Fibroblast of skin of right quadriceps (primary cell): ENCODE measurements at regions not wholly inside any gene's neighbourhood (a gene's known extent, or its start where the extent isn't known, plus 50 kb on each side); places are given as distances from the start of the nearest gene placed in this dataset.

Experiments used
- DNase-seq: peaks from one replicate; pipeline ENCODE4 v3.0.0-alpha.2; 2013

DNA sequence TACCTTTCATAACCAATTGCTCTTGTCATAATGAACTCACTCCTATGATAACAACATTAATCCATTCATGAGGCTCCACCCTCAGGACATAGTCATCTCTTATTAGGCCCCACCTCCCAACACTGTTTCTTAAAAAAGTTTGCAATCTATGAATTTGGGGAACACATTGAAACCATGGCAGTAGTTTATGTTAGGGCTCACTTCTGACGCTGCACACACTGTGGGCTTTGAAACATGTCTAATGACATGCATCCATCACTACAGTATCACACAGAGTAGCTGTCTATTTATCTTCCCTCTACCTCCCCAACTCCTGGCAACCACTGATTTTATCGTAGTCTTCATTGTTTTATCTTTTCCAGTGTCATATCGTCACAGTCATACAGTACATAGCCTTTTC lies 299.8 kb downstream of the GLRX3 start:
- DNase-seq: no peak

DNA sequence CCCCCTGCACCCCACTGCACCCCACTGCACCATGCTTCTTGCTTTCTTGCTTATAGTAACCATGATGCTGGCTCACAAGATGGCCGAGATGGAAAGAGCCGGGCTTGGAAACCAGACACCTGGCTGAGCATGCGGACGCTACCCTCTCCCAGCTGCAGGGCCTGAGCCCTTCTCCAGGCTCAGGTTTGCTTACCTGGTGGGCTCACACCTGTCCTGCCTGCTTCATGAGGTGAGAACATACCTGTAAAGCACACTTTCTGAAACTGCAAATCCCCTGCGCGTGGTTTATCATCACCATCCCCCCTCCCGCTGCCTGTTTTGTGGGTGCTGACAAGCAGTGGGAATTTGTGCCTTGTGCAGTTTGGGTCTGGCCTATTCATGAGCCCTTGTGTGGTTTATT lies 302.7 kb downstream of the GLRX3 start:
- no peak for DNase-seq

DNA sequence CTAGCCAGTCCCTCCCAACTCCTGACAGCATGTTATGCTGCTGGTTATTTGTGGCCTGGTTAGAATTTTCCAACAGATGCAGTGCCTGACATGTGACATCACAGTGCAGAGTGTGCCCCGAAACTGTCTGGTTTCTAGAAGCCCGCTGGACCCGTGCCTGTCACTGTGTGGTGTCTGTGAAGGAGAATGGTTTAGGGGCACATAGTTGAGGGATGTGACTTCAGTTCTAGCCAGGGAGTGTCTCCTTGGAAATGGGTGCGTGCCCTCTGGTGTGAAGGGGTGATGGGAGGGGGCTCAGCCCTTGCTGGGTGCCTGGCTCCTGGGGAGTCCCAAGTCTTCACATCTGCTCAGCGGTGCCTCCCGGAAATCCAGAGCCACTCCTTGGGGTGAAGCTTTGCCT lies 303.6 kb downstream of the GLRX3 start:
- DNase-seq: no peak

DNA sequence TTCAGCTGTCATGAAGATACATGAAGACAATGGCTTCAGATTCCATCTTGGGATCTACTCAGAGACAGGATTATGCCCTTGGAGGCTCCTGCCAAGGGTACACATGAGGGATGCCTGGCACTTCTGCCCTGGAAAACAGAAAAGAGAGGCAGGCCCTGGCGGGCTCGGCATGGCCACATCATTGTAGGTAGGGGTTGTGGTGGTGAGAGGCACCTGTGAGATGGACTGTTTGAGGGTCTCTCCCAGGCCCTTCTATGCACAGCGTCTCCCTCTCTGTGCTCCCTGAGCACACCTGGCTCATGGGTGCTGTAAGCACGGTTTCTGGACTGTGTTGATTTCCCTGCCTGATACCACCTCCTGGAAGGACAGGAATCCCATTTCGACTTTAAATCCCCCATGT lies 304.3 kb downstream of the GLRX3 start:
- no peak for DNase-seq

DNA sequence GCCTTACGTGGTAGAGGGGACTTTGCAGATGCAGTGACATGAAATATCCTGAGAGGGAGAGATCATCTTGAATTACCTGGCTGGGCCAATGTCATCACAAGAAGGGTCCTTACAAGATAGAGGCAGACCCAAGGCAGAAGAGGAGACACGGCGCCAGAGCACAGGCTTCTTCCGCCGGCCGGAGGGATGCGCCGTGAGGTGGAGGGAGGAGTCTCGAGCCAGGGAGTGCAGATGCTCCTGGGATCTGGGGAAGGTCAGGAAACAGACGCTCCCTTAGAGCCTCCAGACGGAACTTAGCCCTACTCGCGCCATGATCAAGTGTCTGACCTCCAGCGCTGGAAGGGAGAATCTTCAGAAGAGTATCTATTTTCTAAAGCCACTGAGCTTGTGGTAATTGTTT lies 304.8 kb downstream of the GLRX3 start:
- DNase-seq: no peak

DNA sequence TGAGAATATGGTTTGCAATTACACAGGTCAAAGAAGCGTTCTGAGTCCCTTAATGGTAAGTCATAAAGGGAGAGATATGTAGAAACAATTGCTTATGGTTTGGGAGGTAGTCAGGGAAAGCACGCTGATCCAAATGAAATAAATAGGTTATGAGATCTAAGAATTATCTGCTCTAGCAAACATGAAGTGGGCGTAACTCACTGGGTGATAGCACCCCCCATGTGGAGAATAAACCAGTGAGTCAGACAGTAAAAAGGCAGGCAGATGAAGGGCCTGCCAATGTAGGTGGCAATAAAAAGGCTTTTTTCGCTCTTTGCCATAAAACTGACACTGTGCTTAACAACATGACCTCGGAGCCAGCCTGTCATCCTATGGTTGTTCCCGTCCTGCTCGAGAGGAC lies 306.9 kb downstream of the GLRX3 start:
- no peak for DNase-seq

DNA sequence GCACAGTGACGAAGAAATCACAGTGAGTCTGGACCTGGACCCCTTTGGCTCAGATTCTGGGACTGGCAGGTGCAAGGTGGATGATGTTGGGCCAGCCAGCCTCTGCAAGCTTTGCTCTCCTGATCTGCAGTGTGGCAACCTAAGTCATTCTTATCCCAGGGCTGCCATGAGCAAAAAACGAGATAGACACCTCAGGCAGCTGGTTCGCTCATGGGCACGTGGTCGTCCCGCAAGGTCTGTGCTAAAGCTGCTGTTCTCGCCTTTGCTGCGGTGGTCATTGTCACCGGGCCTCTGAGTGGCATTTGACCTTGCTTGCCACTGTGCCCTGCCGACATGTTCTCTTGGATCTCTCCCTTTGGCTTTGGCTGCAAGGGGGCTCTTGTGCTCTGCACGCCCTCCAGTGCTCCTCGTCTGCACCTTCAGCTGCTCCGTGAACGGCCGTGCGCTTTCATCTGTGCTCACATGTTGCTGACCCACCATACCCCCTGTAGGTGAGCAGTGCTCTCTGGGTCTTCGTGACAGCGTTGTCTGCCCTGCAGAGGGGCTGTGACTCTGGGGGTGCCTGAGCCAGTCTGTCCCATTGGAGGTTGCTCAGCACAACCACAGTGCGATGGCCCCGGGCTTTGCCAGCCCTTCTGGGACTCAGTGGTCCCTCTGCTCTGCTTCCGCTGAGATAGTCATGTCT lies 317.0 kb downstream of the GLRX3 start:
- DNase-seq: no peak

DNA sequence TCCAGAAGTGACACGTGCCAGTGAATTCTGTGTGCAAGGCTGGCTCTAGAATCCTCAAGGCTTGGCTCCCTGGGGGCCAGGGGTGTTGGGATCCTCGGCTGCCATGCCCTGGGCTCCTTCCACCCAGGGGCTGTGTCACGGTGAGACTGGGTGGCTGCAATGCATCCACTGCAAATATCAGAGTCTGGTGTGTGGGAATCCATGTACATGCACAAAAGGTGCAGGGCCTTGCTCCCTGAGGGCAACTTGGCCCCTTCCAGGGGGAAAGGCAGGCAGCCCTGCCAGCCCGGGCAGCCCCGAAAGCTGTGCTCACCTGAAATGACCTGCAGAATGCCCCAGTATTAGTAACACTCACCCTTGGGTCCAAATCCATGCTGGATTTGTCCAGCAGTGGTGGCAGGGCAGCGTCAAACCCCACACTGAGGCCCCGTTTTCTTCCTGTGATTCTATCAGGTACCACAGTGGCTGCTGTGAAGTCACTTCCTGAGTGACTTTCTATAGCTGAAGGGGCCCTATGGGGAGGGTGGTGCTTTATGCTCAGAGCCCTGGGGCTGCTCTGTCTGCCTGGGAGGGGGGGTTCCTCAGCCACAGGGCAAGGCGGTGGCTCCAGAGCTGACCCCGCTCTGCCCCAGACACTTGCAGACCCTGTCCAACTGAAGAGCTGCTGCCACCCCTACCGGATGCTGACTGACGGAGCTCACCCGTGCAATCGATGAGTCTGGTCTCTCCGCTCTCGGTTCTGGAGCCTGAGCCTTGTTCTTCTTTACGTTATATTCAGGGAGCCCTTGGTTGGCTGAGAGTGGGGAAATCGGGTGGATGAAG lies 317.7 kb downstream of the GLRX3 start:
- DNase-seq: no peak

DNA sequence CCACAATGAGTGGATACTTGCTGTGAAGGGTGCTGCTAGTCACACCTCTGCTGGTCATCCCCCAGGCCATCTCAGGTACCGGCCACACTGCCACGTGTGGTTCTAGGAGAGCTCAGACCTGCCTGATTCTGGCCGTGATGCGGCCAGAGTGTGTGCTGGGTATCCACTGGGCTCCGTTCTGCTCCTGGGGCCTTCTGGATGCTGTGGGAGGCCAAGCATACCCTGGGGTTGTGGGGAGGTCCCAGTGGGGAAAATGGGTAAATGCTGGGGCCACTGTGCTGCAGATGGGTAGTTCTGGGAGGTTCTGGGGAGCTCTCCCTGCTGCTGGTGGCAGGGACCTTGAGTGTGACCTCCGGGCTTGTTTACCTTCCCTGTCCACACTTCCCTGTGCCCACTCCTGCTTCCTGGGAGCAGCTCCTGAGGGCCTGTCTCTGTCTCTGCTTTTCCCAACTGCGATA lies 318.4 kb downstream of the GLRX3 start:
- no peak for DNase-seq

DNA sequence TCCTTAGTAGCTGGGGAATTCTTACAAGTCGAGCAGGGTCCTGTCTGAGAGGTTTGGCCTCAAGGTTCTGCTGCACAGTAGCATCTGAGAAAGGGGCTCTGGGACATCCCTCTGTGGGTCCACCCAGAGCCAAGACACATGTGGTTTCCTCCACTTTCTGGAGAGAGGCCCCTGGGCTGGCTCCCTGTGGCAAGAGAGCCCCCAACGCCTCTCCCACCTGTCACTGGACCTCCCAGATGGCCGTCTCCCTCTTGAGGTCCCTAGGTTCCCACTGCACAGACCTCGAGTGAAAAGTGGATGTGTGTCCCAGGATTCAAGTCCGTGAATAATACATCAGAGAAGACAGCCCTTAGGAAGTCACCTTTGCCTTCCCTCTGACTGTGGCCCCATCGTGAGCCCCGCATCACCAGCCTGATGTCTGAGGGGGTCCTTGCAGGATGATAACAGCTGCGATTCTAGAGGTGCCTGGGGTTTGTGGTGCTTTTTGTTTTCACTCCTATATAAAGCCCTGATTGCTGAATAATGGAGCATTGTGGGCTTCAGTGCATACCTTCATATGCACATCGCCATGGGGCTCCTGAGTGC lies 319.0 kb downstream of the GLRX3 start:
- DNase-seq: no peak

DNA sequence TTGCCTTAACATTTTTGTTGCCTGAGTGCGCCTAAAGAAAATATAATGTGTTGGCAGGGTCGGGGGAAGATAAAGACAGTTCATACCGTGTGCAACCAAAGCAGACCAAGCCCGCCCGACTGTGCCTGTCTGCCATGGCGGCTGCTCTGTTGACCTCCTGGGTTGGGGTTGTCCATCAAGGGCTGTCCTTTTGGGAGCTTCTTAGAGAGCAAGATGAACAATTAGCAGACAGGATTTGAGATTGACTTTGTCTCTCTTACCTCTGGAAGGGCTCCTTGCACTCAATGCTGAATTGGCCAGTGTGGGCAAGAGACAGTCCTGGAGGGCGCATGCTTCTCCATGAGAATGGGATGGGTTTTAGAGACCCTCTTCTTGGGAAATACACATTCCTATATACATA lies 319.6 kb downstream of the GLRX3 start:
- DNase-seq: no peak

DNA sequence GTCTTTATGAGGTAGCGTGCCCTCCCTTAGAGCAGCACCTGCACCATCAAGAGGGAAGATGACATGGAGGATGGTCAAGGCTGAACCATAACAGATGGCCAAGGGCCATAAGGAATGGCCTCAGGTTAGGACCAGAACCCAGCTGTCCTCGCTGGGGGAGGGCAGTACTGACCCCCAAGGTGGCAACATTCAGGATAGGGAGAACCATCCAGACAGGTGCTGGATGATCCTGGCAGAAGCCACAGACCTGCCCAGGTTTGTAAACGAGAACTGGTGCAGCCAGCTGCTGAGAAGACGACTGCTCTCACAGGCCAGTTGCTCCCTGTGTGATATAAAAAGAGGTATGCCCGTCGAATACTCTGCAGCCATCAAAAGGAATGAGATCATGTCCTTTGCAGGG lies 320.4 kb downstream of the GLRX3 start:
- no peak for DNase-seq

DNA sequence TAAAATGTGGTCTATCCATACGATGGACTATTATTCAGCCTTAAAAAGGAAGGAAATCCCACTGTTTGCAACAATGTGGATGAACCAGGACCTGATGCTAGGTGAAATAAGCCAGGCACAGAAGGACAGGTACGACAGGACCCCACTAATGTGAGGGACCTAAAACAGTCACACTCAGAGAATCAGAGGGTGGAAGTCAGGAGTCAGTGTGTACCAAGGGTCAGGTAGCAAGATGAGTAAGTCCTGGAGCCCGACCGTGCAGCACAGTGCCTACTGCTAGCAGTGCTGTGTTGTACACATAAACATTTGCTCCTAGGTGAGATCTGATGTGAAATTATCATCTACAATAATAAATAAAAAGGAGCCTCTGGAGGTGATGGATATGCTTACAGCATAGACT lies 322.3 kb downstream of the GLRX3 start:
- DNase-seq: no peak

DNA sequence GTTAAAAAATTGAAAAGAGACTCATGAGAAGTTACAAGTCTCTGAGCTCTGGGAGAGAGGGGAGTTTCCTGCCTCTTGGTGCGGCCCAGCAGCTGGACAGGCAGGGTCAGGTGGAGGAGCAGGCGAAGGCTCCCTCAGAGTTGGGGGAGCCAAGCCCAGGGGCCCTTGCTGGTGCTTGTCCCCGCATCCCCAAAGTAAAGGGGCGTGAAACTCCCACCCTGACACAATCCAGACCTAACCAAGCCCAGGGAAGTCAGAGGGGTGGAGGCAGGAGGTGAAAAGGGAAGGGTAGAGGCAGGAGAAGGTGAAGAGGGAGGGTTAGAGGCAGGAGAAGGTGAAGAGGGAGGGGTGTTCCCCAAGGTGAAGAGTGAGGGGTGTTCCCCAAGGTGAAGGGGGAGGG lies 322.8 kb downstream of the GLRX3 start:
- no peak for DNase-seq

DNA sequence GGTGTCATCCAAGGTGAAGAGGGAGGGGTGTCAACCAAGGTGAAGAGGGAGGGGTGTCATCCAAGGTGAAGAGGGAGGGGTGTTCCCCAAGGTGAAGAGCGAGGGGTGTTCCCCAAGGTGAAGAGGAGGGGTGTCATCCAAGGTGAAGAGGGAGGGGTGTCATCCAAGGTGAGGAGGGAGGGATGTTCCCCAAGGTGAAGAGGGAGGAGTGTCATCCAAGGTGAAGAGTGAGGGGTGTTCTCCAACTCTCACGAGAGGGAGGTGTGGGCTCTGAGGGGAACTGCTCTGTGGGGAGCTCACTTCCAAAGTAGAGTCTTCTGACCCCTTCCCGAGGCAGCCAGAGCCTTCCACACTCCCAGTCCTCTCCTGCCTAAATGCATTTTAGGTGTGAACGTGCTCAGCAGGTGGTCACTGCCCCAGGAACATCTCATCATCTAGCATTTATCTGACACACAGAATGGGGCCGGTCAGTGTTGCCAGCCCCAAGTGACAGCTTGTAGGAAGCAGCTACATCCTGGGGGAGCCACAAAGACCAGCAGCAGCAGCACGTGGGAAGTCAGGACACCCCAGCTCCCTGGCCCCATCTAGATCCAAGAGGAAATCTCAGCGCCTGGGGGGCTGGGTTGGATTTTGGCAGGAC lies 323.8 kb downstream of the GLRX3 start:
- DNase-seq: no peak

DNA sequence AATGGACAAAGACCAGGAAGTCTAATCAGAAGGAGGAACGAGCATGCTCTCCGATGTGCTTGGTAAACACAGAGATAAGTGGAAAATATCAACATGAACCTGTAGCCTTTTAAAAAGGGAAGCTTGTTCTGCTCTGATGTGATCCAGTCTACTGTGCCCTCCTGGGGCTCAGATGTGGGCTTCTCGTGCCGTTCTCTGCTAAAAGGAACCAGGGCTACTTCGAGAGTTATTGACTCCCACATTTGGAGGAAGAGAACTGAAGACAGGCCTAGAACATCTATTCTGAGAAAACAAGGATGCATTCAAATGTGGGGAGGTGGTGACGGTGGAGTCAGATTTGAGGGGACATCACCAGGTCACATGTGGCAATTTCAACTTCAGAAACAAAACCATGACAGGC lies 325.4 kb downstream of the GLRX3 start:
- DNase-seq: no peak

DNA sequence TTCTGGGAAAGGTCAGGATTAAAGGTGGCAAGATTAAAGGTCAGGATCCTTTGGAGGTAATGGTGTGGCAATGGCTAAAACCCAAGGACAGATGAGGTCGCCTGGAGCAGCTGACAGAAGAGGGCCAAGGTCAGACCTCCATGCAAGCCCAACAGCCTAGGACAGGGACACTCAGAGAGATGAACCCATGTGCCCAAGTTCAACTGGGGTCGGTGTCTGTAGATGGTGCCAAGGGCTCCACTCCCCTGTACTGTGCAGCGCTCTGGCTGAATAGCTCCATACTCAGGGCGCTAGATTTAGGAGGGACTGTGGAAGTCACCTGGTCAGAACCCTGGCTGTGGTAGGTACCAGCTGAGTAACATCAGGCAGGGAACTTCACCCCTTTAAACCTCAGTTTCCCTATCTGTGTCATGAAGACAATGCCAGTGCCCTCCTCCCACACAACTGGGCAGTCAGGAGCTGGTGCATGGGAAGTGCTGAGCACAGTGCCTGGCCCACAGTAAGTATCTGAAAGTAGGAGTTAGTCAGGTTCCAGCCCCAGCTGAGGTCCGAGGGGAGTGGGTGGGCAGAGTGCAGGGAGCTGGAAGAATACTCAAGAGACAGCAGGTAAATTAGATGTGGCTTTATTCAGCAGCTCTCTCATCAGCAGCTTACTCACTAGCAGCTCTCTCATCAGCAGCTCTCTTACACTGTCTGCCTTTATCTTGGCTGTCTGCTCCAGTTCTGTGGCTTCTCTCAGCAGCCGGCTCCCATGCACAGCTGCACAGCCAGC lies 327.1 kb downstream of the GLRX3 start:
- no peak for DNase-seq

DNA sequence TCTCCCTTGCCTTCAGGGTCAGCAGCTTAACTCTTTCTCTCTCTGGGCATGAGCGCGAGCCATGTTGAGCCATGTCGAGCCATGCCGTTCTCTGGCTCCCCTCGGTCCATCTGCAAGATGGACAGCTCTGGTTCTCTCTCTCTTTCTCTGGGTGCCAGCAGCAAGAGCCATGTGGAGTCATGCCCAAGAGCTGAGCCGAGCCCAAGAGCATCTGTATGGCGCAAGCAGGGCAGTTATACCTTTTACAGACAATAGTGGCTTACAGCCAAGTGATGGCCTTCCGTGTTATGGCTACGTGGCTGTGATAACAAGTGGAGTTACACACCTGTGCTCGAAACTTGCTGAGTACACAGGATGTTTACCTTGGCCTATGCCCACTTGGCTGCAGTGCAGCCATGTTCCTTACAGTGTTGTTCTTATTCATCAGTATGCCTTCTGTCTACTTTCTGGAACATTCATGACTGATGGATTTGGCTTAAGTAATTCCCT lies 327.7 kb downstream of the GLRX3 start:
- DNase-seq: no peak

DNA sequence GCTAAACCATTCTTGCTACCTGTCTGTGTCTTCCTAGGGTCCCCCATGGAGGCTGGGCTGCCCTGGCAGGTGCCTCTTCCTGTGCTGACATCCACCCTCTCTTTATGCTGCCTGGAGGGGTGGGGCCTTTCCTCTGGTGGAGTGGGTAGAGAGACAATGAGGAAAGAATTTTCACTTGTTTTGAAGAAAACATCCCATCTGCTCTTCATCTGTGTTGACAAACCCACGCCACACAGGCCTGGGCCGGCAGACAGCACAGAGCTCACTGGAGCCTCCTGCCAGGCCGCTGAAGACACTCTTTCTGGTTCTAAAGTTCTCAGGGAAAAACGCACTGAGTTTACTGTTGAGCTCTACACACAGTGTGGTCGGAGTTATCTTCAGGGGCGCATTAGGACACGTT lies 328.2 kb downstream of the GLRX3 start:
- no peak for DNase-seq

DNA sequence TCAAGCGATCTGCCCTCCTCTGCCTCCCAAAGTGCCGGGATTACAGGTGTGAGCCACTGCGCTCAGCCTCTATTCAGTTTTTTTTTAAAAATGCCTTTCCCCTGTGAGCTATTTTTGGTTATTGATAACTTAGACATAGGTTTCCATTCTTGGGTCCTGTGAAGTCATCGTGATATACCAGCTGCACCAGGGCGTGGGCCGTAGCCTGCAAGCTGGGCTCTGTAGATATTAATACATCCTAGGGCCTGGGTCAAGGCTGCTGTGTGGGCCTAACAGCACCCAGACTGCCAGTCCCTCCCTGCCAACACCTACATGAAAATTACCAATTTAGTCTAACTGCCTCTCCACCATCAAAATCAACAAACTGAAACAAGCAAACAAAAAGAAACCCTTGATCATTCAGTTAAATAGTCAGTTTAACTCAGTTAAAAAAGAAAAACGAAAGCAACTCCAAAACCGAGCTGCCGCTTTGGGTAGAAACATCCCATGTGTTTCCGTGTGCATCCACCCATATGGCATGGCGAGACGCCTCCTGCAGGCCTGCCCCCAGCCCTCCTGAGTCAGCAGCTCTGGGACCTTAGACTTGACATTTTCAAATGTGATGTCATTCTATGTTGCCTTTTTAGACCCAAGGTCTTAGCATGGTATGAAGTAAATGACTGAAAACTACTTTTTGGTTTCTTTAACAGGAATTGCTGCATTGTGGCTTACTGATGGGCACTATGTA lies 330.2 kb downstream of the GLRX3 start:
- DNase-seq: no peak

DNA sequence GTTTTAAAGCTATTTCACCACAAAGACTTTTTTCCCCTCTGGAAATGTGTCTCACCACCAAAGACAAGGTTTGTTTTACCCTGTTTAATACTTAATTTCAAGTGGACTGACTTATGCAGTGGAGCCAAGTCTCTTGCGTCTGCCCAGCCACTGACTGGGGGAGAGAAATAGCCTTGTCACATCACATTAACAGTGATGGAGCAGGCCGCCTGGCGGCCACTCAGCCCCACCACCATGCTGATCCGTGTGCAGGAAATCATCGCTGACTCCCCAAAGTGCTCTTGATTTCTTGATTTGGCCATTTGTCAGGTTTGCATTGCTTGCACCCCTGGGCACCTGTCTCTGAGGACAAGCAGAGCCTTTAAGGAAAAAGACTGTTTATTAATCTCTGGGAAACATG lies 334.1 kb downstream of the GLRX3 start:
- DNase-seq: no peak

DNA sequence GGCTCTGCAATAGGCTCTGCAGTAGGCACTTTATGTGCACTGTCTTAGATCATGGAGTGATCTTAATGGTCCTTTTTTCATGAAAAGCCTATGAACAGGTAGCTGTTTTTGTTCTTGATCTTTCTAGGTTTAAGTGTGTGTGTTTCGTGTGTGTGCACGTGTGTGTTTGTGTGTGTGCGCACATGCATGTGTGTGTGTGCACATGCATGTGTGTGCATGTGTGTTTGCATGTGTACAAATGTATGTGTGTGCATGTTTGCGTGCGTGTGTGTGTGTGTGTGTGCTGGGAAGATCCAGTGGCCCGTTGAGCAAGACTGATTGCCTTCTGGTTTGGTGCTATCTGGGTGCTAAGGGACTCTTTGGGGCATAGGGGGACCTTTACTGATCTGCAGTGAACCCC lies 334.8 kb downstream of the GLRX3 start:
- DNase-seq: no peak
